ENCODE measurements at regions not wholly inside any gene's neighbourhood (a gene's known extent, or its start where the extent isn't known, plus 50 kb on each side); places are given as distances from the start of the nearest gene placed in this dataset.
"Not testable (repeated sequence)": the region's sequence is repeated elsewhere in the genome, so short reads cannot be mapped to it uniquely, and the experiment has no call there.

DNA sequence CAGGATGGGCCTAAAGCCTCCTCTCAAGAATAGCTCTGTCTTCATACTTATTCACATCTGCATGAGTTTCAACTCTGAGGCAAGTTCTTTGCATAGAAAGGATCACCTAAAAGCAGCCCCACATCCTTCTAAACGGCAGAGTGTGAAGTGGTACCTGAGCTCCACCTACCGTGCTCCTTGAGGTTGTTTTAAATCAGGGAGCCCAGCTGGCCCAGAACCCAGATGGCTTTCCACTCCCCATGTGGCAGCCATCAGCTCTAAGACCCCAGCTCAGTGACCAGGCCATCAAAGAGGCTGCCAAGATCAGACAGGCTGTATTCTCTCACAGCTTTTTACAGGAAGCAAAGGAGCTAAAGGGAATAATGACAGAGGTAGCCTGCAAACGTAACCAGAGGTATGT is 299.3 kb downstream of the RASEF start:
- Histone ChIP-seq H4K12ac (ENCODE audit: low read depth, low read length) (no peak overlapping the region), H2BK12ac (ENCODE audit: low read length) (no peak overlapping the region), H2AFZ (ENCODE audit: insufficient read depth, low read length, poor library complexity) (no peak overlapping the region)

DNA sequence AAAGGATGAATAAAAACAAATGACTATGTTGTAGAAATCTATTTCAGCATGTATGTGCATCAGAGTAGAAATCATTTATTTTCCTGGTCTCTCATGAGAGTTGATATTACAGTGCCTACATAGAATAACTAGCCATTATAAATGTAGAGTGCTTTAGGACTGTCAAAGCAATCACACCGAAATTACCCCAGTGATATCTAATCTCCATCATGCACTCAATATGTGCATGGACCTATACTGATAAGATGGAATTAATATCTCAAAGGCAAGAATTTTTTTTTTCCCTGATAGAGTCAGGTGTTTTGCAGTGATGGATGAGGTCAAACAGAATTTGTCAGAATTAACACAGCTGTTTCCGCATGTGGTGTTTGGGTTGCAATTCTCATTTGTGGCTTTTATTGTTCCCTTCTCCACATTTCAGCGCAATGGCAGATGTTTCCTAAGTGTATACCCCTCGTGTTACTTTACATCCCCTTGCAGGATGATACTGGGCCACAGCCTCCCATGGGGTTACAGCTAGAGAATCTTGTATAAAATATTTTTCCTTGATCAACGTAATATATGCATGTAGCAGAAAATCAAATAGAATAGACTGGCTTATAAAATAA is 298.8 kb downstream of the RASEF start:
- Histone ChIP-seq H2AFZ (ENCODE audit: insufficient read depth, low read length, poor library complexity) (no peak overlapping the region), H2AK5ac (ENCODE audit: low read length) (no peak overlapping the region), H3K4ac (ENCODE audit: low read depth, low read length) (no peak overlapping the region), H4K91ac (ENCODE audit: low read depth, low read length) (no peak overlapping the region), H2BK12ac (ENCODE audit: low read length) (no peak overlapping the region), H4K8ac (ENCODE audit: low read depth, low read length) (no peak overlapping the region), H3K18ac (ENCODE audit: low read length) (no peak overlapping the region), H2BK5ac (ENCODE audit: low read depth, low read length, poor library complexity) (no peak overlapping the region), H3K9ac (ENCODE audit: low read length) (no peak overlapping the region), H3K27me3 (ENCODE audit: insufficient read depth, low read length) (no peaks in the 10 kb centered on the region), H3K23ac (ENCODE audit: low read length) (no peak overlapping the region), H3K79me2 (ENCODE audit: control insufficient read depth, insufficient read depth, low read length, poor library complexity) (no peaks in the 10 kb centered on the region), H2BK120ac (ENCODE audit: insufficient read depth, low read length, poor library complexity) (no peak overlapping the region), H3K27ac (ENCODE audit: low read depth, low read length) (no peak overlapping the region), H3K79me1 (ENCODE audit: low read length) (no peaks in the 10 kb centered on the region), H3K4me1 (ENCODE audit: control insufficient read depth in 1 of 2, insufficient read depth in 2 of 2, low read length in 2 of 2) (no peaks in the 10 kb centered on the region), H3K4me2 (ENCODE audit: low read length) (no peak overlapping the region), H3K36me3 (ENCODE audit: control insufficient read depth in 1 of 2, insufficient read depth in 2 of 2, low read length in 2 of 2) (no peaks in the 10 kb centered on the region), H4K12ac (ENCODE audit: low read depth, low read length) (no peak overlapping the region), H3K14ac (ENCODE audit: low read length) (no peak overlapping the region), H3K4me3 (ENCODE audit: low read depth, low read length) (no peak overlapping the region), H3K9me3 (ENCODE audit: insufficient read depth, low read depth, low read length) (no peaks in the 10 kb centered on the region)
- WGBS (ENCODE audit: extremely low coverage, insufficient coverage, insufficient read length), result no CpG with 5 or more reads among the region's 5 CpGs
- DNase-seq, result no peak

More for the DNA sequence above, 299.3 kb downstream of the RASEF start:
- no peak overlapping the region for H3K4me2 ChIP-seq (ENCODE audit: low read length)
- H3K14ac ChIP-seq (ENCODE audit: low read length), result no peak overlapping the region
- no peak overlapping the region for H4K91ac ChIP-seq (ENCODE audit: low read depth, low read length)
- H3K79me1 ChIP-seq (ENCODE audit: low read length), result no peaks in the 10 kb centered on the region
- H3K18ac ChIP-seq (ENCODE audit: low read length), result no peak overlapping the region
- H3K4ac ChIP-seq (ENCODE audit: low read depth, low read length), result no peak overlapping the region
- no peaks in the 10 kb centered on the region for H3K27me3 ChIP-seq (ENCODE audit: insufficient read depth, low read length)
- H3K4me3 ChIP-seq (ENCODE audit: low read depth, low read length), result no peak overlapping the region
- no peak overlapping the region for H2BK120ac ChIP-seq (ENCODE audit: insufficient read depth, low read length, poor library complexity)
- no peaks in the 10 kb centered on the region for H3K36me3 ChIP-seq (ENCODE audit: control insufficient read depth in 1 of 2, insufficient read depth in 2 of 2, low read length in 2 of 2)
- H3K9me3 ChIP-seq (ENCODE audit: insufficient read depth, low read depth, low read length), result no peaks in the 10 kb centered on the region
- no peak overlapping the region for H2BK5ac ChIP-seq (ENCODE audit: low read depth, low read length, poor library complexity)
- H4K8ac ChIP-seq (ENCODE audit: low read depth, low read length), result no peak overlapping the region
- no CpG with 5 or more reads among the region's 3 CpGs for WGBS (ENCODE audit: extremely low coverage, insufficient coverage, insufficient read length)
- no peak for DNase-seq
- no peaks in the 10 kb centered on the region for H3K4me1 ChIP-seq (ENCODE audit: control insufficient read depth in 1 of 2, insufficient read depth in 2 of 2, low read length in 2 of 2)
- H3K23ac ChIP-seq (ENCODE audit: low read length), result no peak overlapping the region
- H3K9ac ChIP-seq (ENCODE audit: low read length), result no peak overlapping the region
- H2AK5ac ChIP-seq (ENCODE audit: low read length), result no peak overlapping the region
- H3K79me2 ChIP-seq (ENCODE audit: control insufficient read depth, insufficient read depth, low read length, poor library complexity), result no peaks in the 10 kb centered on the region
- no peak overlapping the region for H3K27ac ChIP-seq (ENCODE audit: low read depth, low read length)

DNA sequence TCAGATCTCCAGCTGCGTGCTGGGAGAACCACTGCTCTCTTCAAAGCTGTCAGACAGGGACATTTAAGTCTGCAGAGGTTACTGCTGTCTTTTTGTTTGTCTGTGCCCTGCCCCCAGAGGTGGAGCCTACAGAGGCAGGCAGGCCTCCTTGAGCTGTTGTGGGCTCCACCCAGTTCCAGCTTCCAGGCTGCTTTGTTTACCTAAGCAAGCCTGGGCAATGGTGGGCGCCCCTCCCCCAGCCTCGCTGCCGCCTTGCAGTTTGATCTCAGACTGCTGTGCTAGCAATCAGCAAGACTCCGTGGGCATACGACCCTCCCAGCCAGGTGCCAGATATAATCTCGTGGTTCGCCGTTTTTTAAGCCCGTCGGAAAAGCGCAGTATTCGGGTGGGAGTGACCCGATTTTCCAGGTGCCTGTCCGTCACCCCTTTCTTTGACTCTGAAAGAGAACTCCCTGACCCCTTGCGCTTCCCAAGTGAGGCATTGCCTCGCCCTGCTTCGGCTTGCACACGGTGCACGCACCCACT is 288.2 kb downstream of the RASEF start:
- not testable (repeated sequence) for H4K8ac ChIP-seq (ENCODE audit: low read depth, low read length); H3K79me1 ChIP-seq (ENCODE audit: low read length); H3K9me3 ChIP-seq (ENCODE audit: insufficient read depth, low read depth, low read length); H3K4me1 ChIP-seq (ENCODE audit: control insufficient read depth in 1 of 2, insufficient read depth in 2 of 2, low read length in 2 of 2); H2AK5ac ChIP-seq (ENCODE audit: low read length); H3K23ac ChIP-seq (ENCODE audit: low read length); H2BK5ac ChIP-seq (ENCODE audit: low read depth, low read length, poor library complexity); H3K4me2 ChIP-seq (ENCODE audit: low read length); H3K4ac ChIP-seq (ENCODE audit: low read depth, low read length); H2BK120ac ChIP-seq (ENCODE audit: insufficient read depth, low read length, poor library complexity); H3K27ac ChIP-seq (ENCODE audit: low read depth, low read length); H3K79me2 ChIP-seq (ENCODE audit: control insufficient read depth, insufficient read depth, low read length, poor library complexity); H3K9ac ChIP-seq (ENCODE audit: low read length); H3K27me3 ChIP-seq (ENCODE audit: insufficient read depth, low read length); H3K14ac ChIP-seq (ENCODE audit: low read length); DNase-seq; H4K12ac ChIP-seq (ENCODE audit: low read depth, low read length); H3K18ac ChIP-seq (ENCODE audit: low read length); H2BK12ac ChIP-seq (ENCODE audit: low read length); H3K4me3 ChIP-seq (ENCODE audit: low read depth, low read length); H2AFZ ChIP-seq (ENCODE audit: insufficient read depth, low read length, poor library complexity); H3K36me3 ChIP-seq (ENCODE audit: control insufficient read depth in 1 of 2, insufficient read depth in 2 of 2, low read length in 2 of 2)
- WGBS (ENCODE audit: extremely low coverage, insufficient coverage, insufficient read length), result no CpG with 5 or more reads among the region's 20 CpGs
- H4K91ac ChIP-seq (ENCODE audit: low read depth, low read length), result peak overlapping the region; percentile 1

DNA sequence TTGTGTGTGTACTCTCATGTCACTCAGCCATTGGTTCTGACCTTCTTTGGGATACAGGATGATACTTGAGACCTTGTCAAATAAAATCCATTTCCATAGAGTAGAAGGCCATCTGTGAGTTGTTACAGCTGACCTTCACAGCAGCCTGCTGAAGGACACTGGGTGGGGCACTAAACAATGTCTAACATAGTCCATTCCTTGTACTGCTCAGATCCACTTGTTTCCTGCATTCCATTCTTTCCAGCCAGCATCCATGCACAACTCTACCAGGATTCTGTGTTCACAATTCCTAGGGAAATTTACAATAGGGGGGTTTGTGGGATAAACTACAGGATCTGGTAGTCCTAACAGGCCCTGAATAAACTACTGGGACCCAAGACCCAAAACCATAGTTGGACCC is 286.4 kb downstream of the RASEF start:
- no peak overlapping the region for H4K91ac ChIP-seq (ENCODE audit: low read depth, low read length)
- H2BK120ac ChIP-seq (ENCODE audit: insufficient read depth, low read length, poor library complexity), result no peak overlapping the region
- H2BK12ac ChIP-seq (ENCODE audit: low read length), result no peak overlapping the region
- no peak for DNase-seq
- no peak overlapping the region for H3K4me2 ChIP-seq (ENCODE audit: low read length)
- no peak overlapping the region for H3K4me3 ChIP-seq (ENCODE audit: low read depth, low read length)
- H3K27ac ChIP-seq (ENCODE audit: low read depth, low read length), result no peak overlapping the region
- no peaks in the 10 kb centered on the region for H3K79me1 ChIP-seq (ENCODE audit: low read length)
- H3K9me3 ChIP-seq (ENCODE audit: insufficient read depth, low read depth, low read length), result no peaks in the 10 kb centered on the region
- no peak overlapping the region for H2AFZ ChIP-seq (ENCODE audit: insufficient read depth, low read length, poor library complexity)
- no peaks in the 10 kb centered on the region for H3K27me3 ChIP-seq (ENCODE audit: insufficient read depth, low read length)
- H3K14ac ChIP-seq (ENCODE audit: low read length), result no peak overlapping the region
- no peak overlapping the region for H4K12ac ChIP-seq (ENCODE audit: low read depth, low read length)
- H3K9ac ChIP-seq (ENCODE audit: low read length), result no peak overlapping the region
- no peak overlapping the region for H2BK5ac ChIP-seq (ENCODE audit: low read depth, low read length, poor library complexity)
- H4K8ac ChIP-seq (ENCODE audit: low read depth, low read length), result no peak overlapping the region
- no peaks in the 10 kb centered on the region for H3K79me2 ChIP-seq (ENCODE audit: control insufficient read depth, insufficient read depth, low read length, poor library complexity)
- H3K4ac ChIP-seq (ENCODE audit: low read depth, low read length), result no peak overlapping the region
- H3K36me3 ChIP-seq (ENCODE audit: control insufficient read depth in 1 of 2, insufficient read depth in 2 of 2, low read length in 2 of 2), result no peaks in the 10 kb centered on the region
- H3K23ac ChIP-seq (ENCODE audit: low read length), result no peak overlapping the region
- no peak overlapping the region for H2AK5ac ChIP-seq (ENCODE audit: low read length)
- no peak overlapping the region for H3K18ac ChIP-seq (ENCODE audit: low read length)
- H3K4me1 ChIP-seq (ENCODE audit: control insufficient read depth in 1 of 2, insufficient read depth in 2 of 2, low read length in 2 of 2), result no peaks in the 10 kb centered on the region

All from trophoblast cell (in vitro differentiated cells and primary cell).